HG03045 (cell line): ENCODE measurements at regions not wholly inside any gene's neighbourhood (a gene's known extent, or its start where the extent isn't known, plus 50 kb on each side); places are given as distances from the start of the nearest gene placed in this dataset.
"Not testable (repeated sequence)": the region's sequence is repeated elsewhere in the genome, so short reads cannot be mapped to it uniquely, and the experiment has no call there.

ENCODE experiments used
- ATAC-seq: cut with Tn5 transposase; IDR thresholded peaks from one replicate; pipeline ENCODE4 v1.9.1; 2021; ENCODE audit warnings: mild to moderate bottlenecking, moderate library complexity; ENCODE audit not compliant: unreplicated experiment

DNA sequence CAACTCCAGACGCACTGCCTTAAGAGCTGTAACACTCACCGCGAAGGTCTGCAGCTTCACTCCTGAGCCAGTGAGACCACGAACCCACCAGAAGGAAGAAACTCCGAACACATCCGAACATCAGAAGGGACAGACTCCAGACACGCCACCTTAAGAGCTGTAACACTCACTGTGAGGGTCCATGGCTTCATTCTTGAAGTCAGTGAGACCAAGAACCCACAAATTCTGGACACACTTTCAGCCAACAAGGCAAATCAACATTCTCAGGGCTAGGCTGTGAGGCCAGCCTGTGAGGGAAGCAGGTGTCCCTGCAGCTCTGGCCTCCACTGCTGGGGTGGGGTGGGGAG lies 275.3 kb downstream of the ADGRD1 start:
- ATAC-seq = not testable (repeated sequence)

DNA sequence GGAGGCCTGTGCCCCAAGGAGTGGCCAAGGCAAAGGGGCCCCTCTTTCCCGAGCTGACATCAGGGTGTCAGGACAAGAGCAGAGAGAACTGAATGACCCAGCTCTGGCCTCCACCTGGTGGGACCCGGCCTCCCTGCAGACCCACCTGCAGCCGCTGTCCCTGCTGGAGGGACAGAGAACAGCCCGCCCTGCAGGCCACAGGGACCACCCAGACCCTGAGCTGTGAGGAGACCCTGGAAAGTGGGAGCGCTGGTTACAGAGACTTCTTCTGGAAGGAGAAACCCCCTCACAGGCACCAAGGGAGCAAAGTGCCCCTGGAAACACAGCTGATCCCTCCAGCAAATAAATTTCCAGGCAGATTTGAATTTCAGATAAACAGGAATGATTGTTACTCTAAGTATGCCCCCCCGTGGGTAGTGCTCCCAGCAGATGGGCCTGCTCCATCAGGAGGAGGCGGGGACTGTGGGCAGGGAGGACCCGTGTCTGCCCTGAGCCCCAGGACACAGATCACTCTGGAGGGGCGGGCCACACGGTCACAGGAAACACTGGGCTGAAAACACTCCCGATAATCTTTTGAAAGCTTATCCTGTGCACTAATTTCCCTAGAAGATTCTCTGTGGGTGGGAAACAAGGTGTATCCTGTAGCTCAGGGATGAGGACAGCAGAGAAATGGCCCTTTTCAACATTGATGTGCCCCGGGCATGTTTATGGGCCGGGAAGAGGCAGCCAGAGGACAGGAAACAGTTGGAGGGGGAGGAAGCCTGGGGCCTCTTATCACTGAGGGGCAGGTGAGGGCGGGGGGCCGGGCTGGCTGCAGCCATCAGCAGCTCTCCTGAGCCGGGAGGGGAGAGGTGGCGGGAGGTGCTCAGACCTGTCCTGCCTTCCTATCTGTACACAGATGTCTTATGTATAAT lies 276.0 kb downstream of the ADGRD1 start:
- ATAC-seq = no peak

DNA sequence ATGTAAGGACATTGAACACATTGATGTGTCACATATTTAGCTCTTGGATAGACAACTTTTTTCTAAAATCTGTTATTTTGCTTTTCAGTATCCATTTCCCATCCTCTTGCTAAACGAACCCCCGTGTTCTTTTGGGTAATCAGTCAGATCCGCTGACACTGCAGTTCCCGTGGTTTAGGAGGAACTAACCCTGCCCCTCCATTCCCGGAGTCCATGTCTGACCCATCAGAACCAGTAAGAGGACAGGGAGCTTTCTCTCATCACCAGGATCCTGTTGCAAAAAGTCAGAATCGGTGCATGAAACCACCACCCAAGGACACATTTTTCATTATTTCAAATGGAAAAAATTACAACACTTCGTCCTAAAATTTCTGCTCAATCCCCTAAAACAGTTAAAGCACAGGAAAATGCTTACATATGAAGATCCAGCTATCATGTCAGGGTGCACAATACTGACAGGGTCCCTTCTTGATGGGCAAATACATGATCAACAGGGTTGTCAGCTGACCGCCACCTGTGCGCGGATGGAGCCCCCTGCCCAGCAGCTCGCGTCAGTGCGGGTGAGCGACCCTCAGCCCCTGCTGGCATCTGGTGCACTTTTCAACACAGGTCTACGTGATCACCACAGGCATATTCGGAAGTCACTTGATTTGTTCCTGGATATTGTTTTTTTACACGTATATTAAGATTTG lies 276.8 kb downstream of the ADGRD1 start:
- ATAC-seq = no peak

DNA sequence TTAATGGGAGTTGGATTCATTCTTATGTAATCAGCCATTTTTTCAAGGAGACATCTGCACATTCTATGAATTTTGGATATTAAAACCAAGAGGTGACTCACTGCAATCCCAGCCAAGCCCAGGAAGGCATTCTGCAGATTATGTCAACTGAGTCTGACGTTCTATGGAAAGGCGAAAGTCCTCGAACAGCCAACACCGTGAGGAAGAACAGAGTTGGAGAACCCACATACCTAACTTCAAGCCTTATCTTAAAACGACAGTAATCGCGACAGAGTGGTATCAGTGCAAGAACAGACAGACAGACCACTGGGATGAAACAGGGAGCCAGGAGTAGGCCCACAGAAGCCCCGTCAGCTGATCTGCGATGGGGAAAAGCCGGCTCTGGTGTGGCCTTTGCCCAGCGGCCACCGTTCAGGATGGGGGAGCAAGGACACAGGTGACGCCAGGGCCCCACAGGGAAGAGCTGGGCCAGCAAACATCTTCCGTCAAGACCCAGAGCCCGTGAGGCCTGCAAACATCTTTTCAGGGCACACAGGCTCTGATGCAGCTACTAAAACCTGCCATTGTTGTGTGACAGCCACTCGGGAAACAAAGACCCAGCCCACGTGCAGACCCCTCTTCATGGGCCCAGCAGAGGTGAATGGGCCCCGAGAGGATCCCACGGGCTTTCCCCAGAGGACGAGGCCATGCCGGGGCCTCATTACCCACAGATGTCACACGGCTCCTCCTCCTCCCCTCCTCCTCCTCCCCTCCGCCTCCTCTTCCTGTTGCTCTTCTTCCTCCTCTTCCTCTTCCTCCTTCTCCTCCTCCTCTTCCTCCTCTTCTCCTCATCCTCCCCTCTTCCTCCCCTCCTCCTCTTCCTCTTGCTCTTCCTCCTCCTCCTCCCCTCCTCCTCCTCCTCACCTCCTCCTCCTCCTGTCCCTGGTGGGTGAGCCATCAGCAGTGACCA lies 277.6 kb downstream of the ADGRD1 start:
- ATAC-seq = no peak

DNA sequence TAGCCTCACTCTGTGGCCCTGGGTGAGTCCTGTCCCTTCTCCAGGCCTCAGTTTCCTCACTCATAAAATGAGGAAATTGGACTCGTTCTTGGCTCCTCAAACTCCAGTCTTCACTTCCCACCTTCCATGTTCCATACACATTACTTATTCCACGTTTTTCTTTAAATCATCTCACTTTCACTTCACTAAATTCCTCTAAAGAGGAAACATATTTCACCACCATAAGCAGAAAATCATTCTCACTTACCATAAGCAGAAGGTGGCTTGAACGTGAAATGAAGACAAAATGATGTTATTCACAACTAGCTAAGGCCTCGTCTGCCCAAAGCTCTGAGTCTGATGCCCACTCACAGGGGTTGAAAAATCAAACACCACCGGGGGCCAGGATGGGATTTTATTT lies 278.3 kb downstream of the ADGRD1 start:
- no peak for ATAC-seq

DNA sequence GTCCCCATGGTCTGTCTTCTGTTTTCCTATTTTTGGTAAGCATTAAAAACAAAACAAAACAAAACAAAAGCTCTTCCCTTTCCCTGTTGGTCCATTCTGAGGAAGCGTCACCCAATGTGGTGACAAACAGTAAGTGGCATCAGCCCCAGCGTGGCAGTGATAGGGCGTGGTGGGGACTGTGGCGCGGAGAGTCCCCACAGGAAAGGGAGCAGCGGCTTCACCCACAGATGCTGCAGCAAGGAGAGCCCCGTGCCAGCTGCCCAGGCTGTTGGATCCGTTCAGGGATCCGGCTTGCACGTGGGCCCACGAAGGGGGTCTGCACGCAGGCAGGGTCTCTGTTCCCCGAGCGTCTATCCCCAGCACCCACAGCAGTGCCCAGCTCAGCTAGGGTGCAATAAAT lies 279.2 kb downstream of the ADGRD1 start:
- ATAC-seq = not testable (repeated sequence)

DNA sequence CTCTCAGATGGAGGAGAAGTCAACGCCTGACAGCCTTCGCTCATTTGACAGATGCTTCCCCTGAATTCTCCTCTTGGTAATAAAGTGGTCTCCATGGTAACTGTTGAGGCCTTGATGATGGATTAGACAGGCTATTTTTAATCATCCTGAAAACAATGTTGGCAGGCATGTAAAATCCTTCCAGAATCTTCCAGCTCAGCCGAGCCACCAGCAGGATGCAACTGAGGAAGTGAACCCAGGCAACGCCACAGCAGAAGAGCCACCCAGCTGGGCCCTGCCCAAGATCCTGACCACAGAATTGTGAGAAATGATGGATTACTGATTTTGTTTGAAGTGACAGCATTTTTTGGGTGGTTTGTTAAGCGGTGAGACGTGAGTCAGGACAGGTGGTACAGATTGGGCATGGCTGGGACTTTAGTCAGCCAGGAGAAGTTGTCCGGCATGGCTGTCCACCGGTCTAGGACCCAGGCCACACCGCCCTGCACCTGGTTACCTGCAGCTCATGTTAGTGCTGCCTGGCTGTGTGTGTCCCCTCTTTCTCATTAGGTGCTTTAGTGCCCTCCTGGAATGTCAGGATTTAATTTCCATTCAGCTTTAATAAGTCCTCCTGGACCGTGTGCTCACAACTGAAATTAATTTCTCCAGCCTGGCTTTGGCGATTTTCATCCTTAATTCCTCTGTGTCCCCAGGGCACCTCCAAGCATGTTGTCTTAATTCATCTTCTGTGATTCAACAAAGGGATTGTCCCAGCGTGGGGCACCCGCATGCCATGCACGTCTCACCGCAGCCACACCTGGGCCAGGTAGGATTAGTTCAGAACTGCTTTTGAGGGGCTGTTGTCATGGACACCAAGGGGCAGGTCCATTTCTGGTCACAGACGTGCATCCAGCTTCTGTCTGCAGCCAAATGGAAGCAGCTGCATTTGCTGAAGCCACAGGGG lies 280.4 kb downstream of the ADGRD1 start:
- not testable (repeated sequence) for ATAC-seq

DNA sequence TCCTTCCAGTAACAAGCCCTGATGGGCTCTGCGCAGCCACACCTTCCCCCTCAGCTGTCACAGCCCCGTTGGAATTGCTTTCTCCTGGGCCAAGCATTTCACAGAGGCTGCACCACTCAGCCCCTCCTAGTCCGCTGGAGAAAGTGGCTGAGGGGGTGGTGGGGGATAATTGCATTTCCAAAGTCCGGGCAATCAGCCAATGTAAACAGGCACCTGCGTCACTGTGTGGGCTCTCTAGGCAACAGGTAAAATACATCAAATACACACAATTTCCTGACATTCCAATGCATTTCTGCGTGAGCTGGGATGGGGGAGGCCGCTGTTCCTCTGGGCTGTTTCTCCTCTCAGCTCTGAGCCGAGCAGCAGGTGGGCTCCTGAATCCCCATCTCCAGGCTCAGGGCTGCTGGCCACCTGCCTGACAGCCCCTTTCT lies 281.1 kb downstream of the ADGRD1 start:
- ATAC-seq = not testable (repeated sequence)

DNA sequence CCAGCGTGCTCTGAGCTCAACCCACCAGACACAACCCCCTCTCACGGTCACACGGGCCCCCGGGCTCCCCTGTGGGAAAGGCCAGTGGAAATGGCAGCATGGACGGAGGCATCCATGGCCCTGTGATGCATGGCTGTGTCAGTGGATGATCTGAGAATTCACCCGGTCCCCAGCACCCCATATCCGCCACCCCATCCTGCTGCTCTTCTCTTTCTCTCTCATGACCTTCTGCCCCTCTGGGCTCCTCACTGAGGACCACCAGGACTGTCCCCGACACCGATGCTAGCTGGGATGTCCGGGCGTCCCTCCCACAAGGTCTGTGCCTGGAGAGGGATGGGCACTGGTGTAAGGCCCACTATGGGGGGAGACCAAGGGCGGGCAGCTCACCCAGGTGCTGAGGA lies 282.2 kb downstream of the ADGRD1 start:
- no peak for ATAC-seq

DNA sequence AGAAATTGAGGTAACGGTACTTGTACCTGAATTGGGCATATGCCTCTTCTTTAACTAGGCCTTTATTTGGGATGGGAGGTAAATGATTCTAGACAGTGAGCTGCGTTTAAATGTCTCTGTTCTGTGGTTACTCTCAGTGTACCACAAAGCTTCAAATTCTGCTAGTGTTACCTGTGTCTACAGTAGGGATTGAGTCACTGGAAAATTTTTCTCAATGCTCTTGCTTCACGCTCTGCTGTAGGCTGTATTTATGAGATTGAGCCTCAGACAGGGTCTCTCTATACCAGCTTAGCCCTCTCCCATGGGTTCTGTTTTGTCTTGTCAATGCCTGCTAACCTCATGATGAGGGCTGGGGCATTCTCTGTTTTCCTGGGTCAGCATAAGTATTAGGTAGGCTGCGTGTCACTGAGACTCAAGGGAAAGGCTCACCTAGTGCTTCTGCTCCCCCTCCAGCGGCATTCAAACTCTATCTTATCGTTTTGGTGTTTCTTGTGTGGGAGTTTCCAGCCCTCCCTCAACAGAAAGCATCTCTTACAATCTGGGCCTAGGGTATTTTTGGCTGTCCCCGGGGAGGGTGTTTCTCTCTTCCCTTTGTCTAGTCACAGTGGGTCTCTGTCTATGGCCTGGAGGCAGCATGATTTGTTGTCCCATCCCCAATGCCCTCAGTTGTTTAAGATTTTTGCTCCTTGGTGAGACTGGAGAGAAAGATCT lies 285.8 kb downstream of the ADGRD1 start:
- peak; percentile 67 for ATAC-seq

DNA sequence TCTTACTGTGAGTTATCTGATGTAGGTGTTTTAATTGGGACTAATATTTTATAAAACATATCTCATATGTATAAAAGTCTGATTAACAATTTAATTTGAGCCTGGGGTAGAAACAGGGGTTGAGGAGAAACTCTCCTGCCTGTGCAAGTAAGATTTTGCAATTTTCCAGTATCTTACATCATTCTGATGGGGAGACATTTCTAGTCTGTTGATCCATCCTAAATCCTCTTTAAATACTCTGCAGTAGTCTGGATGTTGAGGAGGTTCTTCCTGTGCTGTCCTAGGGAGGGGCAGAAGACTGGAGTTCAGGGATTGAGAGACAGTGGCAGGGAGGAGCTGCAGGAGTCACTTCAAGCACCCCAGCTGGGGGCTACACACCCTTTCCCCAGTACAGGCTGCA lies 287.8 kb downstream of the ADGRD1 start:
- ATAC-seq = no peak

DNA sequence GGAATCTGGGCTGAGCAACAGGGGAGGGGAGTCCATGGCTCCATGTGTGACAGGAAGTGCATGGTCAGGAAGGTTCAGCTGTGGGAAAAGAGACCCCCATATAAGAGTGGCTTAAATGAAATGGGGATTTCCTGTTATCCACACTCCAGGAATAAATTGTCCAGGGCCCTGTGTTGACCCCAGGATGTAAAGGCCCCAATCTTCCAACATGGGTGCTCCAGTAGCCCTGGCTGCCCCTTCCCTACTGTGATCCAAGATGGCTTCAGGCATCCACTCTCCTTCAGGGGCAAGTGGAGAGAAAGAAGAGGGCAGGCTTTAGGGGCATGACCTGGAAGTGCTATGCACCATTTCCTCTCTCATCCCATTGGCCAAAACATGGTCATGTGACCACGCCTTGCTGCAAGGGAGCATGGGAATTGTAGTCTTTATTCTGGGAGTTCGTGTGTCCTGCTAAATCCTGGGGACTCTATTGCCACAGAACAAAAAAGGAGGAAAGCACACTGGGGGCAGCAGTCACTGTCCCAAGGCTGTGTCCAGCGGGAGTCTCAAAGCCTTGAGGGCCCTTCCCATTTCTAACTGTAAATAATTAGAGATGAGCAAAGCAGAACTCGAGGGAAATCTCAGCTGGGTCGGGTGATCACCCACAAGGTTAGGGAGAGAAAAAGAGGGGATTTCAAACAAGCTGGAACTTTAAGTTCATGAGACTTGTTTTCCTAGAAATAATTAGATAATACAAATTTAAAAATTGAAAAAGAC lies 289.2 kb downstream of the ADGRD1 start:
- ATAC-seq = no peak

DNA sequence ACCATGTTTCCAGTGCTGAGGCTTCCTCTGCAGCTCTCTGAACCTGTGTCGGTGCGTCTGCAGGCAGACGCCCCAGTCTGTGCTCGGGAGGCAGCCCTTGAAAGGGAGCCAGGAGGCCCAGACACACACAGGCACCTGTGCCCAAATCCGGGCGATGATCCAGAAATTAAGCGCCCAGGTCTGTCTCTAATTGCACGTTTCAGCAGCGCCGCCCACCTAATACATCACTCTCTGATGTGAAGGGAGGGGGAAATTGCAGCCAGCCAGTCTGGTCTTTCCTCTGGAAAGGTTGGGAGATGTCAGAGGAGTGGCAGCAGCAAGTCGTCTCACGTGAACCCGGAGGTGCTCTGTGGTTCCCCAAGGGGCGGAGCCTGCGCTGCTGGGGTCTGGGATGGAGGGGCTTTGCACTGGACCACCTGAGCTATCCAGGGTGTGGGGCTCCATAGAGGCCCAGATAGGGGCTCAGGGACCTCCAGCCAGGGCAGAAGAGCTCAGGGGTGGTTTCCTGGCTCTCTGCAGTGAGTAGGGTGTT lies 290.5 kb downstream of the ADGRD1 start:
- not testable (repeated sequence) for ATAC-seq

DNA sequence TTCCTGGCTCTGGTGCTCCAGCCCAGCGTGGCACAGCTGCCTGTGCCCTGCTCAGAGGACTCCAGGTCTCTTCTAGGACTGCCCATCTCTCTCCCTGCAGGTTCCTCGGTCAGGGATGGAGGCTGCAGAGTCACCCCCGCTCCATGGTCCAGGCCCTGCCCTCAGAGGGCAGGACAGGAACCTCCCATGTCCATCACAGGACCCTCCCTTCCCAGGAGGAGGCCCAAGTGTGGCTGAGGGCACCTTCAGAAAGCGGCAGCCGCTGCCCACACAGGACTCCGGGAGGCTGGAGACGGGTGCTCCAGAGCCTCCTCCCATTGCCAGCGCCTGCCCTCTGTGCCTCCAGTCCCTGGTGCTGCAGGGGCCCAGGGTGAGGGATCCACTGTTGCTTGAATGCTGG lies 291.5 kb downstream of the ADGRD1 start:
- ATAC-seq = not testable (repeated sequence)

DNA sequence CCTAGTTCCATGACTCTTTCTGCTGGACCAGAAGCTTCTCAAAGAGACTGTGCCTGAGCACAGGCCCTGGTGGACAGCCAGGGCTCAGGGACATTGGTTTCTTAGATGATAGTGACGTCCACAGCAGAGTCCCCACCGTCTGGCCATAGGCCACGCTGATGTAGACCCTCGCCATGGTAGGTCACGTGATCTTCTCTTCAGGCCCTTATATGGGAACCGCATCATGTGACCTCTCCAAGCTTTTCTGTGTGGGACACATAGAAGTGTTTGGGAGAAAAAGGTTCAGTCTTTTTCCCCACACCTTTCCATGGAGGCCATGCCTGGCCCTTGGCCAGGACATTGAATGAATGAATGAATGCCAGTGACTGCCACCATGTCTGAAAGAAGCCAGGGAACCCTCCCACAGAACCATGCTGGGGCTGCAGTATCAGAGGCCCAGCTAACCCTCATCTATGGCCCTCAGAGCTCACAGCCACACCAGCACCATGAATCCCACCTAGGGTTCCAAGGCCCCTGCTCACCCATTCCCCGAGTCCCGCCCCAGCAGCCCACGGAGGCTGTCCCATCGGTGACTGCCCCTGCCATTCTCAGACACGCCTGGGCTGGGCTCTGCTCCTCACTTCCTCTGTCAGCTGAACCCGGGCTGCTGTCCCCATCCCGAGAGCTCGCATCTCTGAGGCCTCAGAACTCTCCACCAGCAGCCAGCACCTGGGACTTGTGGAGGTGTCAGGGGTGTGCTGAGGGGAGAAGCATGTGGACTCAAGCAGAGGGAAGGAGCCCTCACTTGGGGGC lies 292.1 kb downstream of the ADGRD1 start:
- no peak for ATAC-seq

DNA sequence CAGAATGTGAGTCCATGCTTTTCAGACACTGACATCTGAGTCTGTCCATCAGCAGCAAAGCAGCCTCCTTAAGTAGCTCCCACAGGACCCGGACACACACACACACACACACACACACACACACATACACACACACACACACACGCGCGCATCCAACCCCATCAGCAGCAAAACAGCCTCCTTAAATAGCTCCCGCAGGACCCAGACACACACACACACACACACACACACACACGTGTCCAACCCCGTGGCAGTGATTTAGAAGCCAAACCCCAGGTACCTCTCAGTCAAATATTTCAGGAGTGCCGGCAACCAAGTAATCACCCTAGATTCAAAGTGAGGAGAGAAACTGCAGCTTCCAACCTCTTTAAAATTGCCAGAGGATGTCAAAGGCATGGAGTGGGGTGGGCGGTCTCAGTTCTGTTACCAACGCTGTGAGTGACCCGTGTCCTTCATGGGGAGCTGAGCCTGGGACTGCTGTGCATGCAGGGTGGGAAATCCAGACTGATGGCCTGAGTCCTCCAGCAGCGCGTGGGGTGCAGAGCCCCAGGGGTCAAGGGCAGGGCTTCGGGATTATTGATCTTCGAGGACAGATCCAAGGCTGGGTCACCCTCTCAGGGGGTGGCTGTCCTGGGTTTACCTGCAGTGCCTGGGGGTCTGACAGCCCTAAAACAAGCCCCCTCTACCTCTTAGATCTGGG lies 293.5 kb downstream of the ADGRD1 start:
- not testable (repeated sequence) for ATAC-seq

DNA sequence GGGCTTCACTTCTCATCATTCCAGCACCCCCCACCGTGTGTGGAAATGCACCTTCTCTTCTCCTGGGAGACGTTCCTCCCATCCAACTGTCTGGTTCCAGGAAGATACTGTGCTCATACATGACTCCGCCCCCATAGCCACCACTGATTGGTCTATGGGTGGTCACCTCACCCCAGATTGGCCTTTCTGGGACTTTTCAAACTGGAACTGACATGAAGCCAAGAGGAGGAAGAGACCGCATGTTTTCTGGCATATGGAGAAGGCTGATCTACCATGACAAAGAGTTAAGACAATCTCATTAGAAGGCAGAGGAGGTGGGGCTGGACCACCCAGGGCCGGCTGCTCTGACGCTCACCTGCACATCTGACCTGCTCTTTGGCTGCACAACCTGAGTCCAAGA lies 294.2 kb downstream of the ADGRD1 start:
- not testable (repeated sequence) for ATAC-seq
